CD4-positive, CD25-positive, alpha-beta regulatory T cell (primary cell): ENCODE measurements at regions not wholly inside any gene's neighbourhood (a gene's known extent, or its start where the extent isn't known, plus 50 kb on each side); places are given as distances from the start of the nearest gene placed in this dataset.
"Not testable (repeated sequence)": the region's sequence is repeated elsewhere in the genome, so short reads cannot be mapped to it uniquely, and the experiment has no call there.

Experiments used
- ATAC-seq, 2 donors: fragments of 150-1000 bp; cut with Tn5 transposase; one replicate each; pipeline ENCODE4 v1.10.0; 2021; ENCODE audit warnings: low read depth in 2 of 2, moderate number of reproducible peaks in 2 of 2, moderate library complexity in 1 of 2
- DNase-seq, 3 donors: peaks; one replicate each; pipeline versions ENCODE4 v3.0.0 to v3.0.0-alpha.2; 2012 to 2022; ENCODE audit warnings: mixed read lengths in 1 of 3
- H3K27ac ChIP-seq: one replicate; pipeline ENCODE4 v1.7.0; 2013; ENCODE audit warnings: mild to moderate bottlenecking, low read length; ENCODE audit not compliant: insufficient read depth, poor library complexity, severe bottlenecking
- H3K27me3 ChIP-seq: one replicate; pipeline ENCODE4 v1.7.0; 2013; ENCODE audit warnings: low read length; ENCODE audit not compliant: control insufficient read depth, insufficient read depth
- H3K36me3 ChIP-seq: one replicate; pipeline ENCODE4 v1.7.0; 2013; ENCODE audit warnings: mild to moderate bottlenecking, low read length, moderate library complexity; ENCODE audit not compliant: control insufficient read depth, insufficient read depth
- H3K4me1 ChIP-seq: 2 replicates; pipeline ENCODE4 v1.7.0; 2013; ENCODE audit warnings: mild to moderate bottlenecking, low read length; ENCODE audit not compliant: insufficient read depth, control insufficient read depth, poor library complexity, severe bottlenecking
- H3K4me3 ChIP-seq: one replicate; pipeline ENCODE4 v1.7.0; 2013; ENCODE audit warnings: low read depth, mild to moderate bottlenecking, low read length, moderate library complexity
- H3K9me3 ChIP-seq, 2 experiments: 1 replicate in 1 of 2; 2 replicates in 1 of 2; pipeline ENCODE4 v1.7.0; 2013; ENCODE audit warnings: low read length in 2 of 2, mild to moderate bottlenecking in 1 of 2, moderate library complexity in 1 of 2; ENCODE audit not compliant: control insufficient read depth in 2 of 2
- H3K27ac Mint-ChIP-seq, 3 donors: one replicate each; pipeline ENCODE4 v1.8.0; 2020 to 2022; ENCODE audit warnings: mild to moderate bottlenecking in 3 of 3, mixed read lengths in 3 of 3, moderate library complexity in 2 of 3
- H3K27me3 Mint-ChIP-seq: one replicate; pipeline ENCODE4 v1.8.0; 2022; ENCODE audit warnings: mild to moderate bottlenecking, mixed read lengths
- H3K36me3 Mint-ChIP-seq: one replicate; pipeline ENCODE4 v1.8.0; 2020; ENCODE audit warnings: mixed read lengths
- H3K4me1 Mint-ChIP-seq, 4 donors: one replicate each; pipeline ENCODE4 v1.8.0; 2020 to 2022; ENCODE audit warnings: mixed read lengths in 4 of 4, mild to moderate bottlenecking in 1 of 4
- H3K4me3 Mint-ChIP-seq, 4 donors: one replicate each; pipeline ENCODE4 v1.8.0; 2020 to 2022; ENCODE audit warnings: mild to moderate bottlenecking in 4 of 4, mixed read lengths in 4 of 4, moderate library complexity in 3 of 4
- H3K9me3 Mint-ChIP-seq, 7 donors: one replicate each; pipeline ENCODE4 v1.8.0; 2020 to 2022; ENCODE audit warnings: mixed read lengths in 7 of 7, mild to moderate bottlenecking in 3 of 7, moderate library complexity in 2 of 7

DNA sequence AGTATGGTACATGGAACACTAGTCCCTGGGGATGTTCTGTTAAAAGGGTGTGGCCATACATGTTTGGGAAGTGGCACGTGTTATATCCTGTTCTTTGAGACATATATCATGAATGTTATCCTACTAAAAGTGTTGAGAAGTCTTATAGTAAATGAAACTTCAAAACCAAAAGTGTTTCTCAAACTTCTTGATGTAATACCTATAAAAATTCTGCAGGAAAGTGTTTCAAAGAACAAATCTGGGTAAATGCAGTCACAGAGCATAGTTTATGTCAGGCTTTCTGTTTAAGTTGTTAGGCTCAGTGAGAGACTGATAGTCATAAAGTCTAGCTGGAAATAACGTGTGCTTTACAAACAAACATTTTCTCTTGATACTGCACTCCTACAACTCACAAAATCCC lies 273.7 kb downstream of the KIF20B start:
- no peak for ATAC-seq
- H3K36me3 Mint-ChIP-seq: no peaks in the 10 kb centered on the region
- H3K4me3 ChIP-seq: no peak overlapping the region

GRCh38 chr10:89975771-89976170 lies 274.4 kb downstream of the KIF20B start:
- Mint-ChIP-seq H3K27me3 (no peaks in the 10 kb centered on the region), H3K9me3 (peaks cover 0 to 2% (median 0%) of the 10 kb centered on the region in 7 donors), H3K27ac (no peak overlapping the region), H3K36me3 (no peaks in the 10 kb centered on the region), H3K4me3 (no peak overlapping the region), H3K4me1 (no peaks in the 10 kb centered on the region)
- no peak overlapping the region for H3K4me3 ChIP-seq
- H3K4me1 ChIP-seq: no peaks in the 10 kb centered on the region
- no peaks in the 10 kb centered on the region for H3K9me3 ChIP-seq
- H3K27ac ChIP-seq: no peak overlapping the region
- H3K27me3 ChIP-seq: peaks cover 2% of the 10 kb centered on the region
- ATAC-seq: no peak
- H3K36me3 ChIP-seq: no peaks in the 10 kb centered on the region
- DNase-seq: no peak

More for the DNA sequence above, 273.7 kb downstream of the KIF20B start:
- Mint-ChIP-seq H3K9me3 (peaks cover 0 to 2% (median 0%) of the 10 kb centered on the region in 7 donors), H3K27ac (no peak overlapping the region), H3K27me3 (no peaks in the 10 kb centered on the region), H3K4me3 (no peak overlapping the region), H3K4me1 (no peaks in the 10 kb centered on the region)
- DNase-seq: no peak
- Histone ChIP-seq H3K36me3 (no peaks in the 10 kb centered on the region), H3K27ac (no peak overlapping the region), H3K9me3 (no peaks in the 10 kb centered on the region), H3K4me1 (no peaks in the 10 kb centered on the region), H3K27me3 (peaks cover 2% of the 10 kb centered on the region)

- H3K36me3 Mint-ChIP-seq: no peaks in the 10 kb centered on the region
- Histone ChIP-seq H3K4me1 (no peaks in the 10 kb centered on the region), H3K27me3 (no peaks in the 10 kb centered on the region), H3K36me3 (no peaks in the 10 kb centered on the region), H3K9me3 (no peaks in the 10 kb centered on the region), H3K4me3 (no peak overlapping the region), H3K27ac (no peak overlapping the region)
- DNase-seq (no peak), ATAC-seq (no peak)
- no peaks in the 10 kb centered on the region for H3K27me3 Mint-ChIP-seq
- H3K4me1 Mint-ChIP-seq: no peaks in the 10 kb centered on the region
- no peak overlapping the region for H3K27ac Mint-ChIP-seq
- H3K9me3 Mint-ChIP-seq: no peaks in the 10 kb centered on the region
- H3K4me3 Mint-ChIP-seq: no peak overlapping the region
These were observed 276.7 kb downstream of the KIF20B start for GRCh38 chr10:89978081-89978480.

- H3K27me3 ChIP-seq: no peaks in the 10 kb centered on the region
- no peaks in the 10 kb centered on the region for H3K9me3 ChIP-seq
- no peak overlapping the region for H3K4me3 Mint-ChIP-seq
- H3K36me3 ChIP-seq: no peaks in the 10 kb centered on the region
- H3K9me3 Mint-ChIP-seq: peaks cover 0 to 3% (median 0%) of the 10 kb centered on the region in 7 donors
- ATAC-seq (no peak), DNase-seq (no peak)
- no peak overlapping the region for H3K27ac Mint-ChIP-seq
- no peaks in the 10 kb centered on the region for H3K36me3 Mint-ChIP-seq
- H3K4me3 ChIP-seq: no peak overlapping the region
- no peaks in the 10 kb centered on the region for H3K4me1 ChIP-seq
- no peaks in the 10 kb centered on the region for H3K27me3 Mint-ChIP-seq
- H3K27ac ChIP-seq: no peak overlapping the region
- no peaks in the 10 kb centered on the region for H3K4me1 Mint-ChIP-seq
These were observed 278.3 kb downstream of the KIF20B start for GRCh38 chr10:89979726-89980125.

DNA sequence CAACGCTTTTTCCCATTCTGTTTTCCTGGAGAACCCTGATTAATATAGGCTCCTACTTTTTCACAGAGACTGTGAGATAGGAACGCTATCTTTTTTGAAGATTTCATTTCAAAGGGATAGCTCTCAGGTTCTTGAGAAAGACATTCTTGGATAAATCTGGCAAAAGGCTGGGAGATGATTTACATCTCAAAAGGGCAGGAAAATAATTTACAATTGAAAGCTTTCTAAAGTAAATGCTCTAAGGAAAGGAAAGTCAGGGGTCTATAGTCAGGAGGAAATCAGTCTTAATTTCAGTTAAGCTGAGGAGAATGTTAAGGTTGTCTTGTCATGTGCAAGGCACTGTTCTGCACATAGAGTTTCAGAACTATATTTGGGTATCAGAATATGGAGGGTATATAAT lies 278.8 kb downstream of the KIF20B start:
- DNase-seq (no peak), ATAC-seq (no peak)
- Mint-ChIP-seq H3K27ac (no peak overlapping the region), H3K27me3 (no peaks in the 10 kb centered on the region), H3K36me3 (no peaks in the 10 kb centered on the region), H3K9me3 (peaks cover 0 to 3% (median 0%) of the 10 kb centered on the region in 7 donors), H3K4me3 (no peak overlapping the region), H3K4me1 (no peaks in the 10 kb centered on the region)
- H3K27ac ChIP-seq: no peak overlapping the region
- no peaks in the 10 kb centered on the region for H3K27me3 ChIP-seq
- H3K36me3 ChIP-seq: no peaks in the 10 kb centered on the region
- no peaks in the 10 kb centered on the region for H3K9me3 ChIP-seq
- H3K4me1 ChIP-seq: no peaks in the 10 kb centered on the region
- H3K4me3 ChIP-seq: no peak overlapping the region

GRCh38 chr10:89981891-89982290 lies 280.5 kb downstream of the KIF20B start:
- no peaks in the 10 kb centered on the region for H3K4me1 Mint-ChIP-seq
- Histone ChIP-seq H3K4me3 (no peak overlapping the region), H3K4me1 (no peaks in the 10 kb centered on the region), H3K27me3 (no peaks in the 10 kb centered on the region), H3K9me3 (no peaks in the 10 kb centered on the region), H3K36me3 (no peaks in the 10 kb centered on the region), H3K27ac (no peak overlapping the region)
- peaks cover 0 to 3% (median 0%) of the 10 kb centered on the region in 7 donors for H3K9me3 Mint-ChIP-seq
- H3K36me3 Mint-ChIP-seq: no peaks in the 10 kb centered on the region
- ATAC-seq (no peak), DNase-seq (no peak)
- H3K27me3 Mint-ChIP-seq: no peaks in the 10 kb centered on the region
- no peak overlapping the region for H3K27ac Mint-ChIP-seq
- peak overlapping the region in 1 of 4 donors; percentile 34 for H3K4me3 Mint-ChIP-seq

DNA sequence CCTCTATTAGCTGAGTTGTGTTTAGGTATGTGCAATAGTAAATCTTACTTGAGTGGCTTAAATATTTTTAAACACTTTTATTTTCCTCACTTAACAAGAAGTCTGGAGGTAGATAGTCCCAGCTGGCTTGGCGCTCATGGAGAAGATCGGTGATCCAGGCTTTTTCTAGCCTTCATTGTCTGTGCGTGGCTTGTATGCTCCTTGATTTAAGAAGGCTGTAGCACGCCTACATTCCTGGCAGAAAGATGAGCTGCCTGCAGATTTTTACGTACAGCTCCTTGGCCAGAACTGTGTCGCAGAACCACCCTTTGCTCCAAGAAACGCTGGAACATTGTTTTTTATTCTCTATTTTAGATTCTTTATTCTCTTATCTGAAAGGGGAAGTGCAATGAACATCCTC lies 284.1 kb downstream of the KIF20B start:
- H3K4me1 Mint-ChIP-seq: no peaks in the 10 kb centered on the region
- no peaks in the 10 kb centered on the region for H3K4me1 ChIP-seq
- H3K4me3 ChIP-seq: no peak overlapping the region
- no peak for DNase-seq
- no peak overlapping the region for H3K27ac ChIP-seq
- no peak overlapping the region for H3K4me3 Mint-ChIP-seq
- no peaks in the 10 kb centered on the region for H3K36me3 Mint-ChIP-seq
- no peaks in the 10 kb centered on the region for H3K27me3 ChIP-seq
- H3K9me3 Mint-ChIP-seq: peaks cover 0 to 7% (median 0%) of the 10 kb centered on the region in 7 donors
- no peaks in the 10 kb centered on the region for H3K27me3 Mint-ChIP-seq
- no peak for ATAC-seq
- H3K27ac Mint-ChIP-seq: no peak overlapping the region
- no peaks in the 10 kb centered on the region for H3K36me3 ChIP-seq
- no peaks in the 10 kb centered on the region for H3K9me3 ChIP-seq

DNA sequence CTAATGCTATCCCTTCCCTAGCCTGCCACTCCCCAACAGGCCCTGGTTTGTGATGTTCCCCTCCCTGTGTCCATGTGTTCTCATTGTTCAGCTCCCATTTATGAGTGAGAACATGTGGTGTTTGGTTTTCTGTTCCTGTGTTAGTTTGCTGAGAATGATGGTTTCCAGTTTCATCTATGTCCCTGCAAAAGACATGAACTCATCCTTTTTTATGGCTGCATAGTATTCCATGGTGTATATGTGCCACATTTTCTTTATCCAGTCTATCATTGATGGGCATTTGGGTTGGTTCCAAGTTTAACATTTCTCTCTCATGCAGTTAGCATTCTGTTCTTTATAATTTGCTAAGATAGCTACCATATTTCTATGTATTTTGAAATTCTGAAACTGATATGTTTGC lies 287.0 kb downstream of the KIF20B start:
- H3K27ac ChIP-seq, H3K4me3 ChIP-seq, H3K4me3 Mint-ChIP-seq, H3K4me1 ChIP-seq, H3K27me3 ChIP-seq, DNase-seq, H3K9me3 ChIP-seq, H3K27ac Mint-ChIP-seq, H3K4me1 Mint-ChIP-seq, H3K27me3 Mint-ChIP-seq, H3K36me3 ChIP-seq, H3K36me3 Mint-ChIP-seq, ATAC-seq: not testable (repeated sequence)
- peaks cover 0 to 10% (median 1%) of the 10 kb centered on the region in 7 donors for H3K9me3 Mint-ChIP-seq
